GM21723 (cell line): ENCODE measurements at regions not wholly inside any gene's neighbourhood (a gene's known extent, or its start where the extent isn't known, plus 50 kb on each side); places are given as distances from the start of the nearest gene placed in this dataset.
"Not testable (repeated sequence)": the region's sequence is repeated elsewhere in the genome, so short reads cannot be mapped to it uniquely, and the experiment has no call there.

Experiments
- ATAC-seq: cut with Tn5 transposase; IDR thresholded peaks from one replicate; pipeline ENCODE4 v1.9.1; 2021; ENCODE audit warnings: mild to moderate bottlenecking, moderate library complexity; ENCODE audit not compliant: unreplicated experiment

- ATAC-seq = no peak
Observed at GRCh38 chr7:68043546-68043945, 1046.9 kb downstream of the TYW1 start.

GRCh38 chr7:68050627-68051026 is 1054.0 kb downstream of the TYW1 start:
- no peak for ATAC-seq

DNA sequence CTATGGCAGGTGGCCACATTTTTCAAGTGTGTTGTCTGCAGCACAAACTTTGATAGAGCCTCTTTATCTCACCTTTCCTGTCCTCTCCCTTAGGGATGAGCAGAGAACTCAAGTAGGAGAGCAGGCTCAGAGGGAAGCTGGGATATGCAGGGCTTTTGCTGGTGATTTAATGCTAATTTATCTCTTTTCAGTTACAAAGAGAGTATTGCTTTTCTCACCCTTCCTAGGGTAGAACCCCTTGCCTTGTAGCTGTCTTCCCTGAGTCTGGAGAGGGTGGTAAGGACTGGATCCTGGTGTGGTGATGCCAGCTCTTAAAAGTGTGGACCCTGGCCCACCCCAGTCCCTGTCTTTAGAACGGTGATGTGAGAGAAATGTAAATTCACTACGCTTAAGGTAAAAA is 1061.4 kb downstream of the TYW1 start:
- ATAC-seq = no peak

- ATAC-seq = no peak
Observed at GRCh38 chr7:68063171-68063570, 1066.5 kb downstream of the TYW1 start.

GRCh38 chr7:68065581-68065980 is 1068.9 kb downstream of the TYW1 start:
- no peak for ATAC-seq

DNA sequence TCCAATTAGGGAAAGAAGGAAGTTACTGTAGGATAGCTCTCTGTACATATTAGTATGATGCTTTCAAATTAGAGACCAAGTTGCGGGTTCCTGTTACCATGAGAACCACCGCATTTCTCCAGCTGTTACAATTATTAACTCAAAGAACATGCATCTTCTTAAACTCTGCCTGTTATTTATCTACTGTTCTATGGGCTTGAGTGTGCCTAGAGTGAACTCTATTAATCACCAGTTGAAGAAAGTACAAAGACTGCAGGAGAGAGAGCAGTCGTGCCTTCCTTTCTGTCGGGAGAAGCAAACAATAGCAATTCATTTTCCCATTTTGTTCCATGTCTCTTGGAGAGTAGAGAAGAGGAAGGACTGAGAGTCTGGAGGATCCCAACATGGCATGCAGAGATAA is 1071.2 kb downstream of the TYW1 start:
- ATAC-seq = no peak

DNA sequence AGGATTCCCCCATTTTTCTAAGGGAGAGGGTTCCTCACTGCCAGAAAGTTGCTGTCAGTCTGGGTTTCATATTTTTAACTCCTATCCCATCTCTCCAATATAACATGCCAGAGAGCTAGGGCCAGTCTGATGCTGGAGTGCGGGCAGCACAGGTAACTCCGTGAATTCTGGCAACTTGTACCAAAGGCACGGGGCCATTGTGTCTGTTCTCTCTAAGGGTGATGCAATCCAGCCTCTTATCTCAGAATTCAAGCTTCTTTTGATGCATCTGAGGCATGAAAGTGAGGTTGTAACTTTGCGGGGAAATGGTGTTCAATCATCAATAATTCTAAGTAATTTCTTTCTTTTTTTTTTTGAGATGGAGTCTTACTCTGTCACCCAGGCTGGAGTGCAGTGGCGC is 1074.4 kb downstream of the TYW1 start:
- no peak for ATAC-seq

- ATAC-seq = no peak
Observed at GRCh38 chr7:68073701-68074100, 1077.1 kb downstream of the TYW1 start.

GRCh38 chr7:68074242-68074641 is 1077.6 kb downstream of the TYW1 start:
- ATAC-seq = no peak

DNA sequence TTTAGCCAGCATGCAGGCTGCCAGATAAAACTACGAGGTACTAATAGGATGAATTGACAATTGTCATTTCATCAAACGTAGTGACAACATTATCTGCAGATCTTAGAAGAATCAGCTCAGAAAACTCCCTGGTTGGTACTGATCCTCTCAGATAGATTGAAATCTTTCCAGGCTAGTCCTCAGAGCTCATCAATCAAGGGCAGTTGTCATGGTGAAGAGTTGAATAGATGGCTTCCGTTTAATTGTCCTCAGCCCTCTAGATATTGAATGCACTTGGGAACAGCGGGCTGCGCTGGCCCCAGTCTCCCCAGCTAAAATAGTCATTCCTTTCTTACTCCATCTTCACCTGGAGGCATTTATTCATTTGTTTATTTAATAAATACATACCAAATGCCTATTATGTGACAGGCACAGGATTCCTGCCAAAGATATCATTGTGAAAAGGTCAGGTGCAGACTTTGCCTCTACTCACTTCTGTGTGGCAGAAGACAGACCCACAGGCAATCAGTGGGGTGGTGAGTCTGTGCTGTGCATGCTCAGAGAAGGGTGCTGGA is 1081.6 kb downstream of the TYW1 start:
- ATAC-seq = no peak

DNA sequence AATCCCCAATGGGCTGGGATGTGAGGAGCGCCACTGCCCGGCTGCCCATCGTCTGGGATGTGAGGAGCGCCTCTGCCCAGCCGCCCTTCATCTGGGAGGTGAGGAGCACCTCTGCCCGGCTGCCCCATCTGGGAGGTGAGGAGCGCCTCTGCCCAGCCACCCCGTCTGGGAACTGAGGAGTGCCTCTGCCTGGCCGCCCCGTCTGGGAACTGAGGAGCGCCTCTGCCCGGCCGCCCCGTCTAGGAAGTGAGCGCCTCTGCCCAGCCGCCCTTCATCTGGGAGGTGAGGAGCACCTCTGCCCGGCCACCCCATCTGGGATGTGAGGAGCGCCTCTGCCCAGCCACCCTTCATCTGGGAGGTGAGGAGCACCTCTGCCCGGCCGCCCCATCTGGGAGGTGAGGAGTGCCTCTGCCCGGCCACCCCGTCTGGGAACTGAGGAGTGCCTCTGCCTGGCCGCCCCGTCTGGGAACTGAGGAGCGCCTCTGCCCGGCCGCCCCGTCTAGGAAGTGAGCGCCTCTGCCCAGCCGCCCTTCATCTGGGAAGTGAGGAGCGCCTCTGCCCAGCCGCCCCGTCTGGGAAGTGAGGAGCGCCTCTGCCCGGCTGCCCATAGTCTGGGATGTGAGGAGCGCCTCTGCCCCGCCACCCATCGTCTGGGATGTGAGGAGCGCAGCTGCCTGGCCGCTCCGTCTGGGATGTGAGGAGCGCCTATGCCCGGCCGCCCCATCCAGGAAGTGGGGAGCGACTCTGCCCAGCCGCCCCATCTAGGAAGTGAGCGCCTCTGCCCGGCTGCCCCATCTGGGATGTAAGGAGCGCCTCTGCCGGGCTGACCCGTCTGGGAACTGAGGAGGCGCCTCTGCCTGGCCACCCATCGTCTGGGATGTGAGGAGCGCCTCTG is 1085.7 kb downstream of the TYW1 start:
- ATAC-seq = not testable (repeated sequence)

DNA sequence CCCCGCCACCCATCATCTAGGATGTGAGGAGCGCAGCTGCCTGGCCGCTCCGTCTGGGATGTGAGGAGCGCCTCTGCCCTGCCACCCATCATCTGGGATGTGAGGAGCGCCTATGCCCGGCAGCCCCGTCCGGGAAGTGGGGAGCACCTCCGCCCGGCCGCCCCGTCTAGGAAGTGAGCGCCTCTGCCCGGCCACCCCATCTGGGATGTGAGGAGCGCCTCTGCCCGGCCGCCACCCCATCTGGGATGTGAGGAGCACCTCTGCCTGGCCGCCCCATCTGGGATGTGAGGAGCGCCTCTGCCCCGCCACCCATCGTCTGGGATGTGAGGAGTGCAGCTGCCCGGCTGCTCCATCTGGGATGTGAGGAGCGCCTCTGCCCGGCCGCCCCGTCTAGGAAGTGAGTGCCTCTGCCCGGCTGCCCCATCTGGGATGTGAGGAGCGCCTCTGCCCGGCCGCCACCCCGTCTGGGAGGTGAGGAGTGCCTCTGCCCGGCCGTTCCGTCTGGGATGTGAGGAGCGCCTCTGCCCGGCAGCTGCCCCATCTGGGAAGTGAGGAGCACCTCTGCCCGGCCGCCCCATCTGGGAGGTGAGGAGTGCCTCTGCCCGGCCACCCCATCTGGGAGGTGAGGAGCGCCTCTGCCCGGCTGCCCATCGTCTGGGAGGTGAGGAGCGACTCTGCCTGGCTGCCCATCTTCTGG is 1086.5 kb downstream of the TYW1 start:
- not testable (repeated sequence) for ATAC-seq

- ATAC-seq = no peak
Observed at GRCh38 chr7:68087401-68087800, 1090.8 kb downstream of the TYW1 start.

DNA sequence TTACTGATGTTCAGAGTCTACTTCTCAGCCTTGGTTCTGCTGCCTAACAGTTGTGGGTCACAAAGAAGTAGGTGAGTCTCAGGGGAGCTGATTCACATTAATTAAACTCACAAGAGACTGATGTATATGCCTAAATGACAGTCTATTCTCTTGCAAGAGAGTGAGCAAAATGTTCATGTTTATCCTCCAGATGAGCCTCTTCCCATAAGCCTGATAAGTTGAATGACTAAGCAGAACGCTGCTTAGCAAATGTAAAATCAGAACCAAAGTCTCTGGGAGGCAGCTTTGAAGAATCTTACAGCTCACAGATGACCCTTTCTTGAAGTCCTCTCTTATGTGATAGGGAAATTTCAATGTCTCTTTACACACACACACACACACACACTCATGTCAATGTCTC is 1092.2 kb downstream of the TYW1 start:
- ATAC-seq = no peak

- ATAC-seq = not testable (repeated sequence)
Observed at GRCh38 chr7:68090256-68090655, 1093.6 kb downstream of the TYW1 start.

DNA sequence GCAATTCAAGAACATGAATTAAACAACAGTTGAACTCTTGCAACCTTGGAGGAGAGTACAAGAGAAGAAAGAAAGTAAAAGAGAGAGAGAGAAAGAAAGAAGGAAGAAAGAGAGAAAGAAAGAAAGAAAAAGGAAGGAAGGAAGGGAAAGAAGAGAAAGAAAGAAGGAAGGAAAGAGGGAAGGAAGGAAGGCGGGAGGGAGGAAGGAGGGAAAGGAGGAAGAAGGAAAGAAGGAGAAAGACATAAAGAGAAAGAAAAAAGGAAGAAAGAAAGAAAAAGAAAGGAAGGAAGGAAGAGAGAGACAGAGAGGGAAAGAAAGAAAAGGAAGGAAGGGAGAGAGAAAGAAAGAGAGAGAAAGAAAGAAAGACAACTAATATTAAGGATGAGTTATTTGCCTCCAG is 1106.7 kb downstream of the TYW1 start:
- no peak for ATAC-seq

DNA sequence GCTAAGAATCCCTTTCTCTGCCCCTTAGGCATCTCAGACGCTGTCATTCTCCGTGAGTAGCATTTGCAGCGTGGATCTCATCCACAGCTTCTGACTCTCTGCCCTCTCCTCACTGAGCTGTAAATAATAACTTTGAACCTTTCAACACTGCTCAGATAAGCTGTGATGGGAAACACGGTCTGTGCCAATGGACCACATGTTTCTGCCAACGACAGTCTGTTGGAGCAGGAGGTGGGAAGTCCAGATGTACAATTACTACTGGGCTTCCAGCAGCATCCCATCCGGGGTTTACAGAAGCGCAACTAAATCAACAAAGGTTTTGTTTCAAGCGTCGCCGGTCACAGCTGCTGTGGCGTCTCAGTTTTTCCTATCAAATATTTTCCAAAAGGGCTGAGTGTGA is 1110.6 kb downstream of the TYW1 start:
- ATAC-seq = no peak

- ATAC-seq = no peak
Observed at GRCh38 chr7:68107968-68108367, 1111.3 kb downstream of the TYW1 start.

DNA sequence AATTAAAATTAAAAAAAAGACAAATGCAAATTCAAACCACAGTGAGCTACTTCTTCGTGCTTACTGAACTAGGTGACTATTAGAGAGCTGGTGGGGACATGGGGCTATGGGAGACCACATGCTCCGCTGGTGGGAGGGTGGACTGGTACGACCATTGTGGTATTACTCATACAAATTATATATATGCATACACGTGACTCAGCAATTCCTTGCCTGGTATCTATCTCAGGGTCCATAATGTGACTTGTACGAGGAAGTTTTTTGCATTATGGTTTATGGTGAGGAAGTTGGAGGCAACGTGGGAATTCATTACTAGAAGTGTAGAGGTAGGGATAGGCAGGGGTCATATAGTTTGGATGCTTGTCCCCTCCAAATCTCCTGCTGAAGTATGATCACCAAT is 1112.7 kb downstream of the TYW1 start:
- no peak for ATAC-seq

GRCh38 chr7:68119411-68119810 is 1122.8 kb downstream of the TYW1 start:
- ATAC-seq = no peak

DNA sequence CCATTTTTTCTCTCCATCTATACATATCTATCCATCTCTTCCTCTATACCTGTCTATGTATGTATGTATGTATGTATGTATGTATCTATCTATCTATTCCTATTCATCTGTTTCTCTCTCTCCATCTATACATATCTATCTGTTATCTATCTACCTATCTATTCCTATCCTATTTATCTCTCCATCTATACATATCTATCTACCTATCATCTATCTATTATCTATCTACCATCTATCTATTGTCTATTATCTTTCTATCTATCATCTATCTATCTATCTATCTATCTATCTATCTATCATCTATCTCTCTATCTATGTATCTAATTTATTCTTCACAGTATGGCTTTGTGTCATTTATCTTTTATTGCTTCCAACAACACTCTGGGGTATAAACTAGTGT is 1124.4 kb downstream of the TYW1 start:
- no peak for ATAC-seq

GRCh38 chr7:68121655-68122054 is 1125.0 kb downstream of the TYW1 start:
- ATAC-seq = no peak
